Brain microvascular endothelial cell (primary cell): ENCODE measurements at regions not wholly inside any gene's neighbourhood (a gene's known extent, or its start where the extent isn't known, plus 50 kb on each side); places are given as distances from the start of the nearest gene placed in this dataset.

Experiments
- DNase-seq: peaks from one replicate; pipeline ENCODE4 v3.0.0-alpha.2; 2020
- H3K27ac ChIP-seq: fragments of 250-450 bp; sonication (Bioruptor Pico); 2 replicates; pipeline ENCODE4 v1.5.1; 2020; ENCODE audit warnings: mild to moderate bottlenecking, moderate library complexity
- H3K27me3 ChIP-seq: fragments of 250-450 bp; sonication (Bioruptor Pico); replicated peaks from 2 replicates; pipeline ENCODE4 v1.5.1; 2020; ENCODE audit warnings: mild to moderate bottlenecking
- H3K36me3 ChIP-seq: fragments of 250-450 bp; sonication (Bioruptor Pico); replicated peaks from 2 replicates; pipeline ENCODE4 v1.5.1; 2020; ENCODE audit warnings: mild to moderate bottlenecking
- H3K4me3 ChIP-seq: 2 replicates; pipeline ENCODE4 v1.5.1; 2011; ENCODE audit warnings: low read depth, mild to moderate bottlenecking, control low read depth, low read length, moderate library complexity
- in situ Hi-C: cut with HindIII; loops from 2 replicates; pipeline ENCODE4 v1.10.0; 2017; ENCODE audit warnings: low sequenced_read_pairs, low pct_ligation_motif_present
- TF ChIP-seq, protein P1 (sequence below): IDR thresholded peaks from 2 replicates; pipeline ENCODE4 v1.5.1; 2011; ENCODE audit warnings: low read depth, mild to moderate bottlenecking, moderate library complexity, low read length, control low read depth, inconsistent platforms; ENCODE audit errors: missing control alignments

GRCh38 chr4:83885256-83886182, 349.6 kb downstream of the GPAT3 start:
- in situ Hi-C loops: no loop called here

DNA sequence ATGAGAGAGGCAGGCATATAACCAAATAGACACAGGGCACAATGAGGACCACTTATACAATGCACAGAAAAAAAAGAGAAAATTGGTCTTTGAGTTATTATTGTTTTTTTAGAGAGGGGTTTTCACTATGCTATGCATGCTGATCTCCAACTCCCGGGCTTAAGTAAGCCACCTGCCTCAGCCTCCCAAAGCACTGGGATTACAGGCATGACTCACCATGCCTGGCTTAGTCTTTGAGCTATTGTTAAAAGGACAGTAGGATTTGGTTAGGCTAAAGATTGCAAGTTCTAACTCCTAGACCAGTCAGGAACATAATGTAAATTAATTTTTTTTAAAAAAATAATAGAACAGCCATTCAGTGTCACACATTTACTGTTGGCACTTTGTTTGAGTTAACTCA, 340.1 kb downstream of the GPAT3 start:
- TF ChIP-seq, protein P1, sequence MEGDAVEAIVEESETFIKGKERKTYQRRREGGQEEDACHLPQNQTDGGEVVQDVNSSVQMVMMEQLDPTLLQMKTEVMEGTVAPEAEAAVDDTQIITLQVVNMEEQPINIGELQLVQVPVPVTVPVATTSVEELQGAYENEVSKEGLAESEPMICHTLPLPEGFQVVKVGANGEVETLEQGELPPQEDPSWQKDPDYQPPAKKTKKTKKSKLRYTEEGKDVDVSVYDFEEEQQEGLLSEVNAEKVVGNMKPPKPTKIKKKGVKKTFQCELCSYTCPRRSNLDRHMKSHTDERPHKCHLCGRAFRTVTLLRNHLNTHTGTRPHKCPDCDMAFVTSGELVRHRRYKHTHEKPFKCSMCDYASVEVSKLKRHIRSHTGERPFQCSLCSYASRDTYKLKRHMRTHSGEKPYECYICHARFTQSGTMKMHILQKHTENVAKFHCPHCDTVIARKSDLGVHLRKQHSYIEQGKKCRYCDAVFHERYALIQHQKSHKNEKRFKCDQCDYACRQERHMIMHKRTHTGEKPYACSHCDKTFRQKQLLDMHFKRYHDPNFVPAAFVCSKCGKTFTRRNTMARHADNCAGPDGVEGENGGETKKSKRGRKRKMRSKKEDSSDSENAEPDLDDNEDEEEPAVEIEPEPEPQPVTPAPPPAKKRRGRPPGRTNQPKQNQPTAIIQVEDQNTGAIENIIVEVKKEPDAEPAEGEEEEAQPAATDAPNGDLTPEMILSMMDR: no peak
- in situ Hi-C loops: no loop called here
- Histone ChIP-seq H3K36me3 (no peaks in the 10 kb centered on the region), H3K27me3 (no peaks in the 10 kb centered on the region), H3K27ac (no peak overlapping the region), H3K4me3 (no peak overlapping the region)
- DNase-seq: no peak

More at GRCh38 chr4:83885256-83886182, 349.6 kb downstream of the GPAT3 start:
- no peak for DNase-seq
- Histone ChIP-seq H3K36me3 (no peaks in the 10 kb centered on the region), H3K27ac (no peak overlapping the region), H3K4me3 (no peak overlapping the region), H3K27me3 (no peaks in the 10 kb centered on the region)
- TF ChIP-seq, protein P1: no peak

- Histone ChIP-seq H3K27me3 (no peaks in the 10 kb centered on the region), H3K36me3 (no peaks in the 10 kb centered on the region), H3K4me3 (no peak overlapping the region), H3K27ac (no peak overlapping the region)
- in situ Hi-C loops: no loop called here
- TF ChIP-seq, protein P1: no peak
- no peak for DNase-seq
Measured at GRCh38 chr4:83875437-83875836, 339.5 kb downstream of the GPAT3 start.

GRCh38 chr4:83873996-83874395, 338.1 kb downstream of the GPAT3 start:
- TF ChIP-seq, protein P1: no peak

GRCh38 chr4:83870328-83870950, 334.5 kb downstream of the GPAT3 start:
- no peak overlapping the region for H3K27ac ChIP-seq
- in situ Hi-C loops: no loop called here
- no peak overlapping the region for H3K4me3 ChIP-seq
- DNase-seq: no peak
- H3K36me3 ChIP-seq: no peaks in the 10 kb centered on the region
- no peaks in the 10 kb centered on the region for H3K27me3 ChIP-seq
- TF ChIP-seq, protein P1: no peak

More at GRCh38 chr4:83873996-83874395, 338.1 kb downstream of the GPAT3 start:
- Histone ChIP-seq H3K36me3 (no peaks in the 10 kb centered on the region), H3K27ac (no peak overlapping the region), H3K4me3 (no peak overlapping the region), H3K27me3 (no peaks in the 10 kb centered on the region)
- in situ Hi-C loops: no loop called here
- no peak for DNase-seq
